SJCRH30 (cell line): ENCODE measurements at regions not wholly inside any gene's neighbourhood (a gene's known extent, or its start where the extent isn't known, plus 50 kb on each side); places are given as distances from the start of the nearest gene placed in this dataset.
"Not testable (repeated sequence)": the region's sequence is repeated elsewhere in the genome, so short reads cannot be mapped to it uniquely, and the experiment has no call there.

Source experiments
- DNase-seq, 2 experiments: peaks; one replicate each; pipeline ENCODE4 v3.0.0-alpha.2; 2015 to 2020
- H3K27ac ChIP-seq: fragments of 250-450 bp; sonication (Bioruptor Pico); 2 replicates; pipeline ENCODE4 v1.5.1; 2020; ENCODE audit warnings: mild to moderate bottlenecking, moderate library complexity
- H3K27me3 ChIP-seq: fragments of 250-450 bp; sonication (Bioruptor Pico); 2 replicates; pipeline ENCODE4 v1.5.1; 2020; ENCODE audit warnings: mild to moderate bottlenecking, moderate library complexity
- H3K36me3 ChIP-seq: fragments of 250-450 bp; sonication (Bioruptor Pico); 2 replicates; pipeline ENCODE4 v1.5.1; 2020; ENCODE audit warnings: mild to moderate bottlenecking, moderate library complexity
- H3K4me1 ChIP-seq: fragments of 250-450 bp; sonication (Bioruptor Pico); 2 replicates; pipeline ENCODE4 v1.5.1; 2020; ENCODE audit warnings: mild to moderate bottlenecking, moderate library complexity
- H3K4me3 ChIP-seq: fragments of 250-450 bp; sonication (Bioruptor Pico); 2 replicates; pipeline ENCODE4 v1.5.1; 2020; ENCODE audit warnings: mild to moderate bottlenecking, moderate library complexity
- H3K9me3 ChIP-seq: fragments of 250-450 bp; sonication (Bioruptor Pico); replicated peaks from 2 replicates; pipeline ENCODE4 v1.5.1; 2020; ENCODE audit warnings: mild to moderate bottlenecking, moderate library complexity

DNA sequence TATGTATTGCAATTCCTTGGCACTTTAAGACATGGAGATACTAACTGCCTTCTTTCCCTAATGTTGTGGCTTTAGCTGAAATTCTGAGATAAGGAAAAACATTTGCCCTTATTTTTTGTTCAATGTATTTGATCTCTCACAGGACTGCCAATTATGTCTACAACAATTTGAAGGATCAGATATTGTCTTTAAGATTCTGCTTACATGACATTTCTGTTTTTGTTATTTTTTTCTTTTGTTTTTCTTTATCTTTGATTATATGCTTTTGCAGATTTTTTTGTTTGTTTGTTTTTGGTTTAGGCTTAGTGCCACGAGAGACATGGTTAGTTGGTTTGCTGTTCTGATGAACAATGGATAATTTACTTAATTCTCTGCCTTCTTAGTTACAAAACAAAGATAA is 303.3 kb downstream of the TECRL start:
- no peaks in the 10 kb centered on the region for H3K9me3 ChIP-seq
- no peaks in the 10 kb centered on the region for H3K36me3 ChIP-seq
- H3K27ac ChIP-seq: no peak overlapping the region
- H3K4me1 ChIP-seq: 0 out of 2 replicates have a peak, but pooled peaks cover 3% of the 10 kb centered on the region
- no peaks in the 10 kb centered on the region for H3K27me3 ChIP-seq
- H3K4me3 ChIP-seq: no peak overlapping the region
- DNase-seq: no peak

DNA sequence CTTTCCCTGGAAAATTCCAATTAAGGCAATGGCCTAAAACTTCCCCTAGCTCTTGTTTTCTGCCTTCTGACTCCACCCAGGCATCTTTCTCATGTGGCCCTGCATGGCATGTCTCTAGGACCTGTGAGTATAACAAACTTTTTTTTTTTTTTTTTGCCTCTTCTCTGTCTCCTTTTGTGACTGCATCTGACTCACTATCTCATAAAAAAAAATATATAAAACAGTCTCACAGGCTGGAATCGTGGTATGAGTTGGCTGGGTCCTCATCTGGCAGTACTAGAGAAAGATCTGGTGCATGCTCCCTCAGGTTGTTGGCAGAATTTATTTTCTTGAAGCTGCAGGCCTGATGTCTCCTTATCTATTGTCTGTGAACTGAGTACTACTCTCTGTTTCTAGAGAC is 313.9 kb downstream of the TECRL start:
- Histone ChIP-seq H3K27ac (no peak overlapping the region), H3K36me3 (no peaks in the 10 kb centered on the region), H3K27me3 (no peaks in the 10 kb centered on the region), H3K4me1 (no peaks in the 10 kb centered on the region), H3K4me3 (no peak overlapping the region), H3K9me3 (no peaks in the 10 kb centered on the region)
- DNase-seq: no peak

DNA sequence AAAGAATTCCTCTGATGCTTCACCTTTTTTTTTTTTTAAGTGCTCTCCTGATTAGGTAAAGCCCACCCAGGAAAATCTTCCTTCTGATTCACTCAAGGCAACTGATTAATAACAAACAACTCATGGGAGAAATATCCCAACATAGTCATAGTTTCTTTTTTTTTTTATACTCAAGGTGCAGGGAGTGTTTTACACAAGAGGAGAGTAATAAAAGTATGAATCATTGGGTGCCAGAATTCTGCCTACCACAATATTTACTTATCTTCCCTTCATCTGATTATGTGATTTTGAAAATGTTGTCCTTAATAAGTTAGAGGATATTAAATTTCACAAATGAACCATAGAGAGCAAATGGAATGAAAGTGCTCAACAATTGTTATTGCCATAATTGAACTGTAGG is 329.9 kb downstream of the TECRL start:
- H3K36me3 ChIP-seq: no peaks in the 10 kb centered on the region
- peaks cover 19% of the 10 kb centered on the region for H3K4me1 ChIP-seq
- peak overlapping the region; percentile 77 for H3K27ac ChIP-seq
- no peak for DNase-seq
- H3K27me3 ChIP-seq: no peaks in the 10 kb centered on the region
- no peaks in the 10 kb centered on the region; the same call in 1 of the 2 replicates for H3K9me3 ChIP-seq
- H3K4me3 ChIP-seq: no peak overlapping the region; the same call in 1 of the 2 replicates

DNA sequence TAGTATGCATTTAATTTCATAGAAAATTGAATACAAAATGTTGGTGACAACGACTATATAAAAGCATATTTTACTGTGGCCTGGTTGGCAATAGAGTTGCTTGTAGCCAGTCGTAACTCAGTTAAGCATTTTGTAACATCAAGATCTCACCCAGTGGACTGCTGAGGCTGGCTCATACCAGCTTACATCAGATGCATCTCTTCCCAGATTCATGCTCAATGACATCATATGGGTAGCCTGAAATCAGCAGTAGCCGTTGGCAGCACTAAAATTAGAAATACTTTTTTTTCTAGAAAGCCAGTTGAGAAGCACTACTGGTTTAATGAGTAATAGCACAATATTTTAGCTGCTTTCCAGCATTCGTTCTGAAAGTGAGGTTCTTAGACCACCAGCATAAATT is 341.2 kb downstream of the TECRL start:
- Histone ChIP-seq H3K9me3 (0 out of 2 replicates have a peak, but pooled peaks cover 2% of the 10 kb centered on the region), H3K4me3 (no peak overlapping the region), H3K27me3 (no peaks in the 10 kb centered on the region), H3K4me1 (no peaks in the 10 kb centered on the region), H3K27ac (peak overlapping the region; percentile 0; the same call in 1 of the 2 replicates), H3K36me3 (no peaks in the 10 kb centered on the region)
- DNase-seq: peak; percentile 11 to 20

DNA sequence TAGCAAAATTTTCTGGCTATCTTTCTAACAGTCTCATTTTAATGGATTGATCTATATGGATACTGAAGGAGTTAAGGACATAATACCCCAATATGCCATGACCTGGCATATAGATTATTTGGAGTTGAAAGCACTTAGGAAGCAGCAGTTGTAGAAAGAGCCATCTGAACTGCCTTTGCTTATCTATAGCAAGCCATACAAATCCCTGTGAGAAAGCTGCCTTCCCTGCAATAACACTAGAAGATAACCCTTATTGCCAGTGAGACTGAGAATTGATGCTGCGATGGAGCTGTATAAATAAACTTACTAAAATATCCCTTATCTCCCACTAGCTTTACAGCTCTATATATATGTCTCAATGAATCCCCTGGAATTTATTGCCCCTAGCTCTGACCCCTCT is 346.3 kb downstream of the TECRL start:
- H3K4me1 ChIP-seq: no peaks in the 10 kb centered on the region
- no peak for DNase-seq
- no peaks in the 10 kb centered on the region for H3K9me3 ChIP-seq
- H3K4me3 ChIP-seq: no peak overlapping the region
- no peaks in the 10 kb centered on the region for H3K27me3 ChIP-seq
- no peaks in the 10 kb centered on the region for H3K36me3 ChIP-seq
- no peak overlapping the region for H3K27ac ChIP-seq

DNA sequence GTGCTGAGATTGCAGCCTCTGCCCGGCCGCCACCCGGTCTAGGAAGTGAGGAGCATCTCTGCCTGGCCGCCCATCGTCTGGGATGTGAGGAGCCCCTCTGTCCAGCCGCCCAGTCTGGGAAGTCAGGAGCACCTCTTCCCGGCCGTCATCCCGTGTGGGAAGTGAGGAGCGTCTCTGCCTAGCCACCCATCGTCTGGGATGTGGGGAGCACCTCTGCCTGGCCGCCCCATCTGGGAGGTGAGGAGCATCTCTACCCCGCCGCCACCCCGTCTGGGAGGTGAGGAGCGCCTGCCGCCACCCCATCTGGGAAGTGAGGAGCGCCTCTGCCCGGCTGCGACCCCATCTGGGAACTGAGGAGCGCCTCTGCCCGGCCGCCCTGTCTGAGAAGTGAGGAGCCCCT is 372.2 kb downstream of the TECRL start:
- not testable (repeated sequence) for H3K4me3 ChIP-seq, H3K36me3 ChIP-seq, DNase-seq, H3K27me3 ChIP-seq, H3K27ac ChIP-seq, H3K4me1 ChIP-seq, H3K9me3 ChIP-seq

DNA sequence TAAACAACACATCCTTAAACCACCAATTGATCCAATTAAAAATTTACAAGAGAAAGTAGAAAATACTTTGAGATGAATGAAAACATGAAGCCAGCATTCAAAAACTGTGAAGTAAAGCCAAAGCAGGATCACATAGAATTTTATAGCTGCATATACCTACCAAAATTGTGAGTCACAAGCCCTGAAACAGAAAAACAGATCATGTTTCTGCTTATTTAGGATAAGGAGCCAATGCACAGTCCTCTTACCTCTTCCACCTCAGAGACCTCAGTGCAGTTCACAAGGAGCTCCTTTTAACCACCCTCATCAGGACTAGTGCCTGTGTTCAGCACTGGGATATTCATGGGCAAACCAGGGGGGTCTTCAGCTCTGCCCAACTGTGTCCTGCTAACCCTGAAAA is 386.7 kb downstream of the TECRL start:
- Histone ChIP-seq H3K4me1 (no peaks in the 10 kb centered on the region), H3K4me3 (no peak overlapping the region), H3K27ac (no peak overlapping the region), H3K9me3 (0 out of 2 replicates have a peak, but pooled peaks cover 5% of the 10 kb centered on the region), H3K36me3 (no peaks in the 10 kb centered on the region), H3K27me3 (no peaks in the 10 kb centered on the region)
- no peak for DNase-seq

DNA sequence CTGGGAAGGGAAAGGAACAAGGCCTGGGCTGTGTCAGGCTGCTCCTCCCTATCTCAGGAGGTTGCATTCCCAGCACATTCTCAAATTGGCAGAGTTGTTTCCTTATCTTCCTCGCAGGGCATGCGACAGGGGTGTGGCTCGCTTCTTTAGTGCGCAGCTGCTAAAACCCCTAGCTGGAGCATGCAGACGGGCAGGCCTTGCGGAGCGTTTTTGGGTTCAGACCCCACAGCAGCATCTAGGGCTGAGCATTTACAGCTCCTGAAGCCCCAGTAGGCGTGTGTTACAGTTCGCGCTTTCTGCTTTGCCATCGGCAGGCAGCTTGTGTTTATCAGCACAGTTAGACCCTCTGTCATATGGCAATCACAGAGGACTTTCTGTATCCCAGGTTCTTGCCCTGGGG is 392.4 kb downstream of the TECRL start:
- no peaks in the 10 kb centered on the region for H3K9me3 ChIP-seq
- no peaks in the 10 kb centered on the region for H3K27me3 ChIP-seq
- DNase-seq: no peak
- no peaks in the 10 kb centered on the region for H3K36me3 ChIP-seq
- H3K4me3 ChIP-seq: no peak overlapping the region
- no peaks in the 10 kb centered on the region for H3K4me1 ChIP-seq
- H3K27ac ChIP-seq: no peak overlapping the region

DNA sequence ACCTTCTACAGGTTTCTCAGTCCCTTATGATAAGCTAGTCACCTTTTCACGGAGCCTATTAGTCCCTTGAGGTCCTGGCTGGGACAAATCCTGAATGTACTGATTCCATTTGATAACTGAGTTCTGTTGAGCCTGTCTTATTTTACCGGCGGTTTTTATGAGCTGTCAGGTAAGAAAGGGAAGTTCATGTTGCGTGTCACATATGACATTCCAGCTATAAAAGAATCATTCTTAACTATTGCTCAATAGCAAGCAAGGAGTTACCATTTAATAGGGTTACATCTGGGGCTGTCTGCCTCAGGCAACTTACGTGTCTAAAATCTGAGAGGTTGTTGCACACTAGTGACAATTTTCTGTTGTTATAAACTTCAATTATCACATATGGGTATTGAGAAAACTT is 394.6 kb downstream of the TECRL start:
- no peak overlapping the region for H3K27ac ChIP-seq
- no peaks in the 10 kb centered on the region for H3K36me3 ChIP-seq
- no peak for DNase-seq
- H3K4me1 ChIP-seq: no peaks in the 10 kb centered on the region
- no peak overlapping the region for H3K4me3 ChIP-seq
- no peaks in the 10 kb centered on the region for H3K27me3 ChIP-seq
- H3K9me3 ChIP-seq: no peaks in the 10 kb centered on the region

DNA sequence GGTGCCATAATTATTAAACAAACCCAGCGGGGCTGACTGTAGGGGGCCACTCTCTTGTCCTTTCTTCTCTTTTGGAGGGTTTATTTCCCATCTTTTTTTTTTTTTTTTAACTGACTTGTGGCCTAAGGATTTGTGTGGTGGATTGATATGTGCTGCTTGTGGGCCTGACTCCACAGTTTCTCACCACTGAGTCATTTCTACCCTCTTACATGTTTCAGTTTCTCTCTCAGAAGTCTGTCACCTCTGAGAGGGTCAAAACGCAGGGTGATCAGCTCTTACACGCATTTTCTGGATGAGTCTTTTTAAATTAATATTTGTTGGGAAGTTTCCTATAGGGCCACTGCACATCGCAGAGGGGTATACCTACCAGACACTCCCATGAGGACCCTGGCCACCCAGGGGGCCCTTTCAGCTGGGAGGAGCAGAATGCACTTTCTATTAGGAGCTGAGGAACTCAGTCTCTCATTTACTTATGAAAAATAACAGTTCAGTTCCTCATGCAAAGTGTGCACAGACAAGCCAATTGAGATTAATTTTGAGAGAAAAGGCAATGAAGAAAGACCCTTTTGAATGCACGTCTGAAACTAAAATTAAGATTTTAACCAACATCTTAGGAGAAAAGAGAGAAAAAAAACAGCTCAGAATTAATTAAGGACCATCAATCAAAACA is 407.9 kb downstream of the TECRL start:
- H3K27me3 ChIP-seq: no peaks in the 10 kb centered on the region
- no peaks in the 10 kb centered on the region for H3K36me3 ChIP-seq
- no peak overlapping the region for H3K4me3 ChIP-seq
- no peak for DNase-seq
- peaks cover 3% of the 10 kb centered on the region; the same call in 1 of the 2 replicates for H3K4me1 ChIP-seq
- 0 out of 2 replicates have a peak, but pooled peaks cover 3% of the 10 kb centered on the region for H3K9me3 ChIP-seq
- no peak overlapping the region for H3K27ac ChIP-seq

DNA sequence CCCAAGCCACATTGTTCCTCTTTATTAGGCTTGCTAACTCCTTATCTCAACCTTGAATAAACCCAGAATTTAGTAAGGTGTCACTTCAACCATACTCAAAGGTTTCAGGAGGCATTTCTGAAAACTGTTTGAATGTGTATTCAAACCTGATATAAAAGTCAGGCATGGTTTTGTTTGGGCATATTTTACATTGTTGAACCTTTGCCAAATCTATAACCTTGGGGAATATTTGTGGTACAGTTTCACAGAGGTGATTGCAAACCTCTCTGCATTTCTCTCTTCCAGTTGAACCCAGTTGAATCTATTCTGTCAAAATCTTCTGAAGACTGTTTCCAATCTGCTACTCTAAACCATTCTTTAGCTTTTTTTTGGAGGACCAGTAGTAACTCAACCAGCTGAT is 409.0 kb downstream of the TECRL start:
- H3K4me3 ChIP-seq: no peak overlapping the region
- no peaks in the 10 kb centered on the region for H3K27me3 ChIP-seq
- no peaks in the 10 kb centered on the region for H3K36me3 ChIP-seq
- 0 out of 2 replicates have a peak, but pooled peaks cover 3% of the 10 kb centered on the region for H3K9me3 ChIP-seq
- no peak overlapping the region for H3K27ac ChIP-seq
- peaks cover 3% of the 10 kb centered on the region; the same call in 1 of the 2 replicates for H3K4me1 ChIP-seq
- no peak for DNase-seq

DNA sequence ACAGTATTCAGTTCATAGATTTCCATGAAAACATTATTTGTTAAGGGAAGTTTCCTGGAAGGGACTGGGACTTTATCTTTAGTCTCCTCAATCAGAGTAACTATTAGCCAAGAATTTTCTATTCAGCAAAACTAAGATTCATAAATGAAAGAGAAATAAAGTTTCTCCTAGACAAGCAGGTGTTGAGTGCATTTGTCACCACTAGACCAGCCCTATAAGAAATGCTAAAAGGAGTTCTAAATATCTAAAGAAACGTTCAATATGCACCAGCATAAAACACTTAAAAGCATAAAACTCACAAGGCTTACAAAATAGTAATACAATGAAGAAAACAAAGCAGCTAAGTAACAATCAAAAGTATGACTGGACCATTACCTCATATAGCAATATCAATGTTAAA is 423.0 kb downstream of the TECRL start:
- H3K4me1 ChIP-seq: no peaks in the 10 kb centered on the region
- H3K9me3 ChIP-seq: peaks cover 4% of the 10 kb centered on the region; the same call in 1 of the 2 replicates
- no peak overlapping the region for H3K27ac ChIP-seq
- no peak for DNase-seq
- H3K36me3 ChIP-seq: no peaks in the 10 kb centered on the region
- H3K27me3 ChIP-seq: no peaks in the 10 kb centered on the region
- no peak overlapping the region for H3K4me3 ChIP-seq

DNA sequence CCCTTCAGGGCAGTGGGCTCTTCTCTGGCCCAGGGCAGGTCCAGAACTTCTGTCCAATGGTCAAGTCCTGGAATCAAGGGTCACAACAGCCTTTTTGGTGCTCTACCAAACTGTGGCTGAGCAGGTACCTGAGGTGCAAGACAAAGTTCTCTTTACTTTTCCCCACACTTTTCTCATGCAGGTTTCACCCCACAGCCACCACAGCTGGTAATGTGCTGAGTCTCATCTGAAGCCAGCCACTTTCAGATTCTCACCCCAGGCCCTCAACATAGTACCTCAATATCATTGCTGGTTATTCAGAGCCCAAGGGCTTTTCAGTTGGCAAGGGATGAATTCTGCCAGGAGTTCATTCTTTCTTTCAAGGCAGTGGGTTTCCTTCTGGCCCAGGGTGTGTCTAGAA is 426.0 kb downstream of the TECRL start:
- no peak for DNase-seq
- Histone ChIP-seq H3K4me1 (no peaks in the 10 kb centered on the region), H3K27me3 (no peaks in the 10 kb centered on the region), H3K36me3 (no peaks in the 10 kb centered on the region), H3K27ac (no peak overlapping the region), H3K4me3 (no peak overlapping the region), H3K9me3 (peaks cover 4% of the 10 kb centered on the region; the same call in 1 of the 2 replicates)

DNA sequence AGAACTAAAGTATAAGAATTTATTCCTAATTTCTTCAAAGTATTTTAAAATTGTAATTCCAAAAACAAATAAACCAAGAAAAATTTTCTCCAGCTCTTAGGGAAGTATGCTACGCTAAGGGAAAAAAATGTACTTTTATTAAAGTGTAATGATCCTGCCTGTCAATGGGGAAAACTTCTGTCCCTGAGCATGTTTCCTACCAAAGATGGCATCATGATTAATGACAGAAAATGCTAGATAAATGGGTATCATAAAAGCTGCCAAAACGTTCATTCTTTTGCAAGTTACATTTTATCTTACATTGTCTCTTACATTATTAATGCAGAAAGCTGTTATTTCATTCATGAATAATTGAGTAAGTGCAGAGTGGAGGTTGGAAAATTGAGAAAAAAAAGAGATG is 443.4 kb downstream of the TECRL start:
- Histone ChIP-seq H3K36me3 (no peaks in the 10 kb centered on the region), H3K27ac (no peak overlapping the region), H3K9me3 (no peaks in the 10 kb centered on the region), H3K4me3 (no peak overlapping the region), H3K4me1 (no peaks in the 10 kb centered on the region), H3K27me3 (no peaks in the 10 kb centered on the region)
- DNase-seq: no peak

DNA sequence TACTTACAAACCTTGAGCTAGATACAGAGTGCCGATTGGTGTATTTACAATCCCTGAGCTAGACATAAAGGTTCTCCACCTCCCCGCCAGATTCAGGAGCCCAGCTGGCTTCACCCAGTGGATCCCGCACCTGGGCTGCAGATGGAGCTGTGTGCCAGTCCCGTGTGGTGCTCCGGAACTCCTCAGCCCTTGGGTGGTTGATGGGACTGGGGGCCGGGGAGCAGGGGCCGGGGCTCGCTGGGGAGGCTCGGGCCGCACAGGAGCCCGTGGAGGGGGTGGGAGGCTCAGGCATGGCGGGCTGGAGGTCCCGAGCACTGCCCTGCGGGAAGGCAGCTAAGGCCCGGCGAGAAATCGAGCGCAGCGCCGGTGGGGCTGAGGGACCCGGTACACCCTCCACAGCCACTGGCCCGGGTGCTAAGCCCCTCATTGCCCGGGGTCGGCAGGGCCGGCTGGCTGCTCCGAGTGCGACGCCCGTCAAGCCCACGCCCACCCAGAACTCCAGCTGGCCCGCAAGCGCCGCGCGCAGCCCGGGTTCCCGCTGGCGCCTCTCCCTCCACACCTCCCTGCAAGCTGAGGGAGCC is 466.5 kb downstream of the TECRL start:
- not testable (repeated sequence) for H3K4me3 ChIP-seq, H3K27me3 ChIP-seq, H3K9me3 ChIP-seq, H3K4me1 ChIP-seq, H3K36me3 ChIP-seq, H3K27ac ChIP-seq, DNase-seq

DNA sequence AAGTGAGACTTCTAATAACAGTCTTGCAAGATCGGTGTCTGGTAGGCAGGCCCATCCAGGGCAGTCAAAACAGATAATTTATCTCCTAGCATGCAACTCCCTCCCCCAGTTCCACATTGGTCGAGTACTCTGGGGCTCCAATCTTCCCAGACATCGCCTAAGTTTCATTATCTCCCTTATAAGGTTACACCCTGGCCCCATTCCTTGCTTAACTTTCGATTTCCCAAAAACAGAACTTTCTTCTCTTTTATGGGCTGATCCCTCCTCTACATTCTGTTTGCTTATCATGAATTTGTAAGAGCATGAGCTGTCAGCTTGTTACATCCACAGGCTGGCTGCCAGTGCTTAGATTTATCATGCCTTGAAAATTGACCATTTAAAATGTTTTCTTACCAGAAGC is 471.3 kb downstream of the TECRL start:
- Histone ChIP-seq H3K27me3 (no peaks in the 10 kb centered on the region), H3K4me3 (no peak overlapping the region), H3K4me1 (no peaks in the 10 kb centered on the region), H3K27ac (no peak overlapping the region), H3K36me3 (no peaks in the 10 kb centered on the region), H3K9me3 (no peaks in the 10 kb centered on the region)
- DNase-seq: no peak
